DMS53 treated with DMSO at 0.1 percent for 48 hours (cell line): ENCODE measurements at regions not wholly inside any gene's neighbourhood (a gene's known extent, or its start where the extent isn't known, plus 50 kb on each side); places are given as distances from the start of the nearest gene placed in this dataset.

ENCODE experiments used
- DNase-seq: peaks from one replicate; lab custom pipeline; 2025; ENCODE audit not compliant: unreplicated experiment; lab: John Stamatoyannopoulos, UW

- no peak for DNase-seq
Measured at GRCh38 chr6:25035512-25036435, 100.0 kb upstream of the RIPOR2 start.

- no peak for DNase-seq
Measured at GRCh38 chr6:25036461-25036860, 100.7 kb upstream of the RIPOR2 start.

- no peak for DNase-seq
Measured at GRCh38 chr6:25038300-25038699, 102.5 kb upstream of the RIPOR2 start.

GRCh38 chr6:25038999-25039398 lies 103.2 kb upstream of the RIPOR2 start:
- DNase-seq = no peak

GRCh38 chr6:25041485-25042035 lies 105.8 kb upstream of the RIPOR2 start:
- no peak for DNase-seq

GRCh38 chr6:25042036-25042521 lies 106.3 kb upstream of the RIPOR2 start:
- DNase-seq = no peak

GRCh38 chr6:25042536-25042935 lies 106.8 kb upstream of the RIPOR2 start:
- no peak for DNase-seq

GRCh38 chr6:25042984-25043725 lies 107.4 kb upstream of the RIPOR2 start:
- no peak for DNase-seq

- DNase-seq = no peak
Measured at GRCh38 chr6:25043892-25044291, 108.1 kb upstream of the RIPOR2 start.

- no peak for DNase-seq
Measured at GRCh38 chr6:25046942-25047341, 111.2 kb upstream of the RIPOR2 start.

- no peak for DNase-seq
Measured at GRCh38 chr6:25050356-25050755, 114.6 kb upstream of the RIPOR2 start.

GRCh38 chr6:25051083-25051482 lies 115.3 kb upstream of the RIPOR2 start:
- DNase-seq = no peak

GRCh38 chr6:25052181-25052580 lies 116.4 kb upstream of the RIPOR2 start:
- DNase-seq = no peak

- DNase-seq = no peak
Measured at GRCh38 chr6:25053875-25054371, 118.2 kb upstream of the RIPOR2 start.

GRCh38 chr6:25054469-25054868 lies 118.7 kb upstream of the RIPOR2 start:
- DNase-seq = no peak

GRCh38 chr6:25056130-25056529 lies 120.4 kb upstream of the RIPOR2 start:
- no peak for DNase-seq

GRCh38 chr6:25057111-25057905 lies 121.5 kb upstream of the RIPOR2 start:
- no peak for DNase-seq

GRCh38 chr6:25058441-25058840 lies 122.7 kb upstream of the RIPOR2 start:
- no peak for DNase-seq

GRCh38 chr6:25058941-25059340 lies 123.2 kb upstream of the RIPOR2 start:
- no peak for DNase-seq

GRCh38 chr6:25060522-25060921 lies 124.8 kb upstream of the RIPOR2 start:
- no peak for DNase-seq
